BE2C (cell line): ENCODE measurements at regions not wholly inside any gene's neighbourhood (a gene's known extent, or its start where the extent isn't known, plus 50 kb on each side); places are given as distances from the start of the nearest gene placed in this dataset.

ENCODE experiments used
- DNase-seq: peaks from one replicate; pipeline ENCODE4 v3.0.0-alpha.2; 2020
- H3K27me3 ChIP-seq: fragments of 250-450 bp; sonication (Bioruptor Pico); 2 replicates; pipeline ENCODE4 v1.5.1; 2020; ENCODE audit warnings: mild to moderate bottlenecking
- H3K36me3 ChIP-seq: fragments of 250-450 bp; sonication (Bioruptor Pico); 2 replicates; pipeline ENCODE4 v1.5.1; 2020; ENCODE audit warnings: mild to moderate bottlenecking
- H3K4me1 ChIP-seq: fragments of 250-450 bp; sonication (Bioruptor Pico); 2 replicates; pipeline ENCODE4 v1.5.1; 2020
- H3K4me3 ChIP-seq: 2 replicates; pipeline ENCODE4 v1.5.1; 2011; ENCODE audit warnings: low read depth, low read length
- H3K9me3 ChIP-seq: fragments of 250-450 bp; sonication (Bioruptor Pico); 2 replicates; pipeline ENCODE4 v1.5.1; 2020
- CTCF ChIP-seq: IDR thresholded peaks from 2 replicates; pipeline ENCODE4 v1.5.1; 2012; ENCODE audit warnings: mild to moderate bottlenecking, low read depth, low read length

GRCh38 chr14:22382395-22382794 lies 206.6 kb downstream of the DAD1 start:
- no peaks in the 10 kb centered on the region for H3K36me3 ChIP-seq
- peaks cover 86% of the 10 kb centered on the region for H3K27me3 ChIP-seq
- H3K4me1 ChIP-seq, result no peaks in the 10 kb centered on the region
- DNase-seq, result no peak
- TF ChIP-seq CTCF, result no peak
- no peak overlapping the region for H3K4me3 ChIP-seq
- H3K9me3 ChIP-seq, result no peaks in the 10 kb centered on the region

- no peaks in the 10 kb centered on the region for H3K36me3 ChIP-seq
Measured at GRCh38 chr14:22381766-22382165, 207.3 kb downstream of the DAD1 start.

GRCh38 chr14:22381408-22381760 lies 207.6 kb downstream of the DAD1 start:
- H3K9me3 ChIP-seq, result no peaks in the 10 kb centered on the region
- peaks cover 85% of the 10 kb centered on the region for H3K27me3 ChIP-seq
- no peak overlapping the region for H3K4me3 ChIP-seq
- TF ChIP-seq CTCF, result no peak
- DNase-seq, result no peak
- H3K4me1 ChIP-seq, result no peaks in the 10 kb centered on the region
- H3K36me3 ChIP-seq, result no peaks in the 10 kb centered on the region

More at GRCh38 chr14:22381766-22382165, 207.3 kb downstream of the DAD1 start:
- no peak for DNase-seq
- peaks cover 85% of the 10 kb centered on the region for H3K27me3 ChIP-seq
- no peak overlapping the region for H3K4me3 ChIP-seq
- H3K9me3 ChIP-seq, result no peaks in the 10 kb centered on the region
- no peak for TF ChIP-seq CTCF
- no peaks in the 10 kb centered on the region for H3K4me1 ChIP-seq

- no peak for DNase-seq
- H3K27me3 ChIP-seq, result peaks cover 80% of the 10 kb centered on the region
- H3K4me3 ChIP-seq, result no peak overlapping the region
- no peak for TF ChIP-seq CTCF
- no peaks in the 10 kb centered on the region for H3K9me3 ChIP-seq
- no peaks in the 10 kb centered on the region for H3K36me3 ChIP-seq
- no peaks in the 10 kb centered on the region for H3K4me1 ChIP-seq
Measured at GRCh38 chr14:22380571-22381407, 208.2 kb downstream of the DAD1 start.

- H3K27me3 ChIP-seq, result peaks cover 70% of the 10 kb centered on the region
- H3K4me1 ChIP-seq, result no peaks in the 10 kb centered on the region
- H3K9me3 ChIP-seq, result no peaks in the 10 kb centered on the region
- H3K36me3 ChIP-seq, result no peaks in the 10 kb centered on the region
- no peak for DNase-seq
- TF ChIP-seq CTCF, result no peak
- H3K4me3 ChIP-seq, result no peak overlapping the region
Measured at GRCh38 chr14:22379727-22380126, 209.3 kb downstream of the DAD1 start.

- Histone ChIP-seq H3K27me3 (peaks cover 55% of the 10 kb centered on the region), H3K4me1 (no peaks in the 10 kb centered on the region), H3K36me3 (no peaks in the 10 kb centered on the region), H3K9me3 (no peaks in the 10 kb centered on the region), H3K4me3 (no peak overlapping the region)
- no peak for TF ChIP-seq CTCF
- no peak for DNase-seq
Measured at GRCh38 chr14:22378181-22378580, 210.8 kb downstream of the DAD1 start.
